HG03558 (cell line): ENCODE measurements at regions not wholly inside any gene's neighbourhood (a gene's known extent, or its start where the extent isn't known, plus 50 kb on each side); places are given as distances from the start of the nearest gene placed in this dataset.

Experiments used
- ATAC-seq: cut with Tn5 transposase; IDR thresholded peaks from one replicate; pipeline ENCODE4 v1.9.1; 2021; ENCODE audit warnings: moderate number of reproducible peaks; ENCODE audit not compliant: unreplicated experiment; ENCODE audit errors: extremely low read depth

- no peak for ATAC-seq
Observed at GRCh38 chr3:72238010-72238691, 453.2 kb upstream of the PROK2 start.

- ATAC-seq, result no peak
Observed at GRCh38 chr3:72237679-72238009, 452.7 kb upstream of the PROK2 start.

GRCh38 chr3:72234391-72234790 is 449.4 kb upstream of the PROK2 start:
- ATAC-seq, result no peak

- no peak for ATAC-seq
Observed at GRCh38 chr3:72233571-72233970, 448.6 kb upstream of the PROK2 start.

GRCh38 chr3:72232777-72233176 is 447.8 kb upstream of the PROK2 start:
- ATAC-seq, result no peak

GRCh38 chr3:72232331-72232730 is 447.4 kb upstream of the PROK2 start:
- ATAC-seq, result no peak

- ATAC-seq, result no peak
Observed at GRCh38 chr3:72231439-72232196, 446.7 kb upstream of the PROK2 start.

- no peak for ATAC-seq
Observed at GRCh38 chr3:72230774-72231379, 445.9 kb upstream of the PROK2 start.

GRCh38 chr3:72229952-72230351 is 445.0 kb upstream of the PROK2 start:
- ATAC-seq, result no peak

- ATAC-seq, result no peak
Observed at GRCh38 chr3:72227486-72228070, 442.6 kb upstream of the PROK2 start.

GRCh38 chr3:72224804-72225509 is 440.0 kb upstream of the PROK2 start:
- ATAC-seq, result no peak

- ATAC-seq, result no peak
Observed at GRCh38 chr3:72223628-72224027, 438.7 kb upstream of the PROK2 start.

GRCh38 chr3:72223116-72223515 is 438.2 kb upstream of the PROK2 start:
- ATAC-seq, result no peak

- ATAC-seq, result no peak
Observed at GRCh38 chr3:72222410-72222809, 437.5 kb upstream of the PROK2 start.

- ATAC-seq, result no peak
Observed at GRCh38 chr3:72220946-72221345, 436.0 kb upstream of the PROK2 start.

- no peak for ATAC-seq
Observed at GRCh38 chr3:72219752-72220151, 434.8 kb upstream of the PROK2 start.

- no peak for ATAC-seq
Observed at GRCh38 chr3:72217570-72217969, 432.6 kb upstream of the PROK2 start.

GRCh38 chr3:72214066-72214951 is 429.4 kb upstream of the PROK2 start:
- ATAC-seq, result no peak

- no peak for ATAC-seq
Observed at GRCh38 chr3:72213296-72214065, 428.5 kb upstream of the PROK2 start.
